Subcutaneous abdominal adipose tissue (tissue), 5 donors: ENCODE measurements at regions not wholly inside any gene's neighbourhood (a gene's known extent, or its start where the extent isn't known, plus 50 kb on each side); places are given as distances from the start of the nearest gene placed in this dataset.

ENCODE experiments used
- H3K27ac ChIP-seq: one replicate; pipeline ENCODE4 v1.7.0; 2013; ENCODE audit warnings: low read depth, mild to moderate bottlenecking, inconsistent platforms, low read length, moderate library complexity
- H3K27me3 ChIP-seq, 5 donors: one replicate each; pipeline ENCODE4 v1.7.0; 2013; ENCODE audit warnings: low read length in 5 of 5, inconsistent platforms in 1 of 5; ENCODE audit not compliant: control insufficient read depth in 5 of 5, insufficient read depth in 4 of 5
- H3K36me3 ChIP-seq, 5 donors: one replicate each; pipeline ENCODE4 v1.7.0; 2013; ENCODE audit warnings: low read length in 5 of 5; ENCODE audit not compliant: control insufficient read depth in 5 of 5, insufficient read depth in 5 of 5
- H3K4me1 ChIP-seq, 5 donors: one replicate each; pipeline ENCODE4 v1.7.0; 2013; ENCODE audit warnings: low read length in 5 of 5, mild to moderate bottlenecking in 3 of 5, moderate library complexity in 1 of 5; ENCODE audit not compliant: control insufficient read depth in 5 of 5, insufficient read depth in 5 of 5
- H3K4me3 ChIP-seq, 5 donors: one replicate each; pipeline ENCODE4 v1.7.0; 2013; ENCODE audit warnings: low read length in 5 of 5, low read depth in 1 of 5
- H3K9ac ChIP-seq, 5 donors: one replicate each; pipeline ENCODE4 v1.7.0; 2013; ENCODE audit warnings: low read length in 5 of 5, mild to moderate bottlenecking in 4 of 5, moderate library complexity in 3 of 5
- H3K9me3 ChIP-seq, 5 donors: one replicate each; pipeline ENCODE4 v1.7.0; 2013; ENCODE audit warnings: low read length in 5 of 5; ENCODE audit not compliant: control insufficient read depth in 5 of 5
- donor health status: healthy.
- donor health status: healthy.
- donor health status: healthy.
- donor health status: healthy.
- donor health status: healthy.

DNA sequence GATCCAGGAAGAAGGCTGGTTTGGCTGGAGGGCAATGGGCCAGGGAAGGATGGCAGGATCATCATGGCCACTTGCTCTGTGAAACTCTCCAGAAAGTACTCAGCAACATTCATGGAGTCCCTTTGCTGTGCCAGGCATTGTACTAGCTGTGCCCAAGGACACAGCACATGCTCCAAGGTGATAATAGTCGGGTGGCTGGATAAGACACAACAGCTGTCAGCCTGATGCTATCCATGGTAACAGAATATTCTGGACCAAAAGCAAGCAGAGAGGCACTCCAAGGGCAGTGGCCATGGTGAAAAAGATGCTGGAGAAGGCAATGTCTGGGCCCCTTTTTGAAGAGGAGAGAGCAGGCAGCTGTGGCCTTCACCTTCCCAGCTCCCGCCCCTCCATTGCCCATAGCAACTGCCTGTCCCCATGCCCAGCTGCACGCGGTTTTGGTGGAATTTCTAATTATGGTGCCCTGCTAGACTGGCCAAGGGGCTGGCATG is 113.8 kb upstream of the CPEB4 start:
- Histone ChIP-seq H3K9me3 (no peaks in the 10 kb centered on the region), H3K4me1 (peaks cover 0 to 31% (median 26%) of the 10 kb centered on the region in 5 donors), H3K27ac (no peak overlapping the region)

DNA sequence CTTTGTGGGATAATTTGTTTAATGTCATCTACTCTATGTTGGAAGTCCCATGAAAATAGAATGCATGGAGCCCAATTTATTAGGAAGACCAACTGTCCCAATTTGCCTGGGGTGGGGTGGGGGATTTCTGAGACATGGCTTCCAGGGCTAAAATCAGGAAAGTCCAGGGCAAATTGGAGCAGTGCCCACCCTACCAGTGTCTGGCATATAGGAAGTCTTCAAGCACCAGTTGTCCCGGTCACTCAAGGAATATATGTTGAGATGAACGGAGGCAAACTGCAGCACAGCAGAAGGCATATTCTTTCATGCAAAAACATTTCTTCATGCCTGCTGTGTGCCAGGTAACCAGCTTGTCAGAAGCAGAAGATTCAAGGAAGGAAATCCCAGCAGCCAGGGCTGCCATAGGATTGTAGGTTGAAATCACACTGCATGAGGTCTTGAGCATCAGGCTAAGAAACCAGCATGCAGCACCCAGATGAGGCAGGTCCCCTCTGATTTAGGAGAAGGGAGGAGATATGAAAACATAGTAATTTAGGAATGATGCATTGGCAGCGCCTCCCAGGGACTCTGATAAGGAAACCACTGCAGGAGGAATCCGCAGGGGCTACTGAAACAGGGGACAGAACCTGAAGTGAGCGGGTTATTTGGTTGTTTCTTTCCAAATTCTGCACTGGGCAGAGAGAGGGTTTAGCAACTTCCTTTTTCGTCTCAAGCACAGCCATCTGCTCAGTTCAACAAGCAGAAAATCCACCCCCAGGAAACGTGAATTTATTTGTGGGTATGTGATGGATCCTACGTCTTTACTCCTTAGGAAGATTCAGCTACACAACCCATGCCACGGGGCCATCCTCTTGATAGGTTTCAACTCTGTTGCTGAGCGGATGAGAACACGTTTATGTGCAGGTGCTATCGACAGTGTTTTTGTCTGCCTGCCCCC is 112.6 kb upstream of the CPEB4 start:
- Histone ChIP-seq H3K27me3 (no peaks in the 10 kb centered on the region), H3K27ac (no peak overlapping the region), H3K4me3 (no peak overlapping the region), H3K9ac (no peak overlapping the region), H3K4me1 (peaks cover 0 to 31% (median 26%) of the 10 kb centered on the region in 5 donors), H3K36me3 (no peaks in the 10 kb centered on the region), H3K9me3 (no peaks in the 10 kb centered on the region)

More for the DNA sequence above, 113.8 kb upstream of the CPEB4 start:
- Histone ChIP-seq H3K9ac (no peak overlapping the region), H3K36me3 (no peaks in the 10 kb centered on the region), H3K4me3 (no peak overlapping the region), H3K27me3 (no peaks in the 10 kb centered on the region)

DNA sequence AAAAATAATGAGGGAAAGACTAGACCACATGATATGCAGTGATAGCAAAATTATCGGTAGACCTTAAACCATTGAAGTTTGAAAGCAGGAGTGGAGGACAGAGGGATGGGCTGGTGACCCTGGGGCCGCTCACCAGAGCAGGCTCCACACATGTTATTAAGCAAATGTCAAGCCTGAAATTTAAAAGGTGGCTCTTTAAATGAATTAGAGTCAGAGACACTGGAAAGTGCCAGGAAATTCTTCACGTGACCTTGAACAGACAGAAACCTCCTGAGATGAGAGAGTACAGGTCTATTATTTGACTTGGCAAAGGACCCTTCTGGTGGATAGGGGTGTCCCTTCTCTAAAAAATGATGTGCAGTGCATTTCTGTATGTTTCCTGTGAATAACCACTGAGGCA is 111.0 kb upstream of the CPEB4 start:
- no peaks in the 10 kb centered on the region for H3K9me3 ChIP-seq
- no peaks in the 10 kb centered on the region for H3K27me3 ChIP-seq
- no peaks in the 10 kb centered on the region for H3K36me3 ChIP-seq
- H3K4me1 ChIP-seq = peaks cover 0 to 21% (median 18%) of the 10 kb centered on the region in 5 donors
- no peak overlapping the region for H3K4me3 ChIP-seq
- no peak overlapping the region for H3K27ac ChIP-seq
- H3K9ac ChIP-seq = no peak overlapping the region

DNA sequence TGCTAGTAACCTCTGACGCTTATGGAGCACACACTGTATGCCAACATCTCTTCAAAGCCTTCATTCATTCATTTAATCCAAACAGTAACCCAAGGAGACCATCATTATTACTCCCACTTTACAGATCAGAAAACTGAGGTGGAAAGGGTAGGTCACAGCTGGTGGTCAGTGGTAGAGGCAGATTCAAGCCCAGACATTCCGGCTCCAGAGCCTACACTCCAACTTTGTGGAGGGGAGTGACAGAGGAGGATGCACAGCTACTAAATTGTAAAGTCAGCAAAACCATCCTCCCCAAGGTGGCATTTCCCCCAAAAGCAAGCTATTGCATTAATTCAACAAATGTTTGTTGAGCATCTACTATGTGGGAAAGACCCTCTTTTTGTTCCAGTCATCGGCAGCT is 110.5 kb upstream of the CPEB4 start:
- Histone ChIP-seq H3K9me3 (no peaks in the 10 kb centered on the region), H3K9ac (no peak overlapping the region), H3K27ac (no peak overlapping the region), H3K27me3 (no peaks in the 10 kb centered on the region), H3K4me1 (peaks cover 0 to 20% (median 18%) of the 10 kb centered on the region in 5 donors), H3K4me3 (no peak overlapping the region), H3K36me3 (no peaks in the 10 kb centered on the region)

DNA sequence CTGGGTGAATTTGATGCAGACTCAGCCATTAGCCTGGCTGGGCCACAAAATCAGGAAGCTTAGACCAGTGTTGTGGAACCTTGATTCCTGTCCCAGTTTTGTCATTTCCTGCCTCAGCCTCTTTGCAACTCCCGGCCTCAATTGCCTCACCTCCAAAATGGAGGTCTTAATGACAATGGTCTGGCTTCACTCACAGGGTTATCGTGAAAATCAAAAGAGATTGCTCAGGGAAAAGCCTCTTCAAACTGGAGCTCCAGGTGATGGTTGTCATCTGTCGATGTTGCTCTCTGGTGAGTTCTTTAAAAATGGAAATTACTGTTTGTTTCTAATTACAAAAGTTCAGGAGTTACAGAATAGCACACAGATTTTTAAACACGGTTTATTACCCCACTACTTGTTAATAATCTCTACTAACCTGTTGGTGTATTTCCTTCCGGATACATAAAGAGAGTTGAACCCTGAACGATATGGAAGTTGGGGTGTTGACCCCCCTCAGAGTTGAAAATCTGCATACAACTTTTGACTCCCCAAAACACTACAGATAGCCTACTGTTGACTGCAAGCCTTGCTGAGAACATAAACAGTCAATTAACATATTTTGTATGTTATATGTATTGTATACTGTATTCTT is 109.9 kb upstream of the CPEB4 start:
- no peaks in the 10 kb centered on the region for H3K9me3 ChIP-seq
- H3K27me3 ChIP-seq = no peaks in the 10 kb centered on the region
- no peaks in the 10 kb centered on the region for H3K36me3 ChIP-seq
- no peak overlapping the region for H3K27ac ChIP-seq
- no peak overlapping the region for H3K4me3 ChIP-seq
- peaks cover 0 to 21% (median 18%) of the 10 kb centered on the region in 5 donors for H3K4me1 ChIP-seq
- no peak overlapping the region for H3K9ac ChIP-seq

DNA sequence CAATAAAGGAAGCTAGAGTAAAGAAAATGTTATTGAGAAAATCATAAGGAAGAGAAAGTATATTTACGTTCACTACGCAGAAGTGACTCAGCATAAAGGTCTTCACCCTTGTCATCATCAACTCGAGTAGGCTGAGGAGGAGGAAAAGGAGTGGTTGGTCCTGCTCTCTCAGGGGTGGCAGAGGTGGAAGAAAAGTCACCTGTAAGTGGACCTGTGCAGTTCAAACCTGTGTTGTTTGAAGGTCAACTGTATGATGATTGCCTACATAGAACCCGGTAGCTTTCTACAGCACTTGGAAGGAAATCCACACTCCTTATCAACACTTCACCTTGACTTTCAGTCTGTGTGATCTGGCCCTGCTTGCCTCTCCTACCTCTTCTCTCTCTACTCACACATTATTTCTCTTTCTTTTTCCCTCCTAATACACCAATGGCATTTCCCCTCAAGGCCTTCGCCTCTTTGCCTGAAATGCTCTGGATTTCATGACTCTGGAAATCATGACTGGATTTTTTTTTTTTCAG is 109.3 kb upstream of the CPEB4 start:
- Histone ChIP-seq H3K27ac (no peak overlapping the region), H3K4me3 (no peak overlapping the region), H3K36me3 (no peaks in the 10 kb centered on the region), H3K9ac (no peak overlapping the region), H3K4me1 (peaks cover 0 to 24% (median 18%) of the 10 kb centered on the region in 5 donors), H3K27me3 (no peaks in the 10 kb centered on the region), H3K9me3 (no peaks in the 10 kb centered on the region)

DNA sequence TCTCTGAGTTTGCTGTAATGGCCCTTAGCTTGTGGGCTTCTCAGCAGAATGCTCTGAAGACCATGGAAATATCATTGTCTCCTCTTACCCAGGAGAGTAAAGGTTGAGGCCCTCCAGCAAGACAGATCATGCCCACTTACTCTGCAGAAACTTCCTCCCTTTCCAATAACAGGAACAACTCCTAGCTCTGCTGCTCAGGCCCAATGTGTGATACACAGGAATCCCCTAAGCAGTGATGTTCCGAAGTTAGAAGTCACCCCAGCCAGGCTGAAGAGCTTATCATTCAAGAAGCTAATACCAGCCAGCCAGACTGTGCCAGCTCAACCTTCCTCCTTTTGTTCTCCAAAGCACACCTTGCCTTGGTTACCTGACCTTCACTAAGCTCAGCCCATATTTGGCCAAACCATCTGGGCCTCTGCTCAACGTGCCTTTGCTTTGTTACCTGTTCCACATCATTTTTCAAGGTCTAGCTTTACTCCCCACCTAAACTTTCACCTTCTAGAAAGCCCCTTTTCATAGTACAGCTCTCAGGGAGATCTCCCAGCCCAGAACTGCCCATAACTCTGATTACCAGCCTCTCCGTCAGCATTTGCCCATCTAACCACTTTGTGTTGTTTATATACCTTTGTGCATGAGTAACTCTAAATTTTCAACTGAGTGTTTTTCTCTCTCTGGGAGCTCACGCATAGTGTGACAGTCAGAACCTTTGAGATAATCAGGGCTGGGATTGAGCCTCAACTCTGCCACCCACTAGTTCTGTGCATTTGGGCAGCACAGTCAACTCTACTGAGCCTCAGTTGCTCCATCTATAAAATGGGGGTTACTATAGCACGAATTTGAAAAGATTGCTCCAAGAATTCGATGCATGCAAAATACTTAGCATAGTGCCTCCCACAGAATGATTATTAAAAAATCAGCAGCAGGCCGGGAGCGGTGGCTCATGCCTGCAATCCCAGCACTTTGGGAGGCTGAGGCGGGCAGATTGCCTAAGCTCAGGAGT is 107.6 kb upstream of the CPEB4 start:
- H3K27ac ChIP-seq = no peak overlapping the region
- H3K36me3 ChIP-seq = no peaks in the 10 kb centered on the region
- peaks cover 0 to 22% (median 15%) of the 10 kb centered on the region in 5 donors for H3K4me1 ChIP-seq

DNA sequence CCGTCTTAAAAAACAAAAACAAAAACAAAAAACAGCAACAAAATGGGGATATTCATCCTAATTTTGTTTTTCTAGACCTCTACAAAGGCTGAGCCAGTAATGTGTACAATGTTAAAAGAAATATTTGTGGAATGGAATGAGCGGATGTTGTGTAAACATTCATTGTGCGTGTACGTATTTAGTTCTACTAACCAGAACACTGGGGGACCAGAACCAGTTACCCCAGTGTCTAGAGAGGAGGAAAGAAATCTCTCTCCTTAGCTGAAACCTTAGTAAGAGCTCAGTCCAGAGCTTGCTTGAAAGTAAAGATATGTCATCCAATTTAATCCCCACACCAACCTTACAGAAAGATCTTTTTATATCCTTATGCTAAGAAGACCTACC is 106.7 kb upstream of the CPEB4 start:
- H3K27ac ChIP-seq = peak overlapping the region; percentile 42
- H3K36me3 ChIP-seq = no peaks in the 10 kb centered on the region
- no peak overlapping the region for H3K9ac ChIP-seq
- H3K9me3 ChIP-seq = no peaks in the 10 kb centered on the region
- H3K4me3 ChIP-seq = no peak overlapping the region
- peaks cover 0 to 22% (median 18%) of the 10 kb centered on the region in 5 donors for H3K4me1 ChIP-seq
- no peaks in the 10 kb centered on the region for H3K27me3 ChIP-seq

More for the DNA sequence above, 107.6 kb upstream of the CPEB4 start:
- Histone ChIP-seq H3K27me3 (no peaks in the 10 kb centered on the region), H3K4me3 (no peak overlapping the region), H3K9ac (no peak overlapping the region), H3K9me3 (no peaks in the 10 kb centered on the region)

DNA sequence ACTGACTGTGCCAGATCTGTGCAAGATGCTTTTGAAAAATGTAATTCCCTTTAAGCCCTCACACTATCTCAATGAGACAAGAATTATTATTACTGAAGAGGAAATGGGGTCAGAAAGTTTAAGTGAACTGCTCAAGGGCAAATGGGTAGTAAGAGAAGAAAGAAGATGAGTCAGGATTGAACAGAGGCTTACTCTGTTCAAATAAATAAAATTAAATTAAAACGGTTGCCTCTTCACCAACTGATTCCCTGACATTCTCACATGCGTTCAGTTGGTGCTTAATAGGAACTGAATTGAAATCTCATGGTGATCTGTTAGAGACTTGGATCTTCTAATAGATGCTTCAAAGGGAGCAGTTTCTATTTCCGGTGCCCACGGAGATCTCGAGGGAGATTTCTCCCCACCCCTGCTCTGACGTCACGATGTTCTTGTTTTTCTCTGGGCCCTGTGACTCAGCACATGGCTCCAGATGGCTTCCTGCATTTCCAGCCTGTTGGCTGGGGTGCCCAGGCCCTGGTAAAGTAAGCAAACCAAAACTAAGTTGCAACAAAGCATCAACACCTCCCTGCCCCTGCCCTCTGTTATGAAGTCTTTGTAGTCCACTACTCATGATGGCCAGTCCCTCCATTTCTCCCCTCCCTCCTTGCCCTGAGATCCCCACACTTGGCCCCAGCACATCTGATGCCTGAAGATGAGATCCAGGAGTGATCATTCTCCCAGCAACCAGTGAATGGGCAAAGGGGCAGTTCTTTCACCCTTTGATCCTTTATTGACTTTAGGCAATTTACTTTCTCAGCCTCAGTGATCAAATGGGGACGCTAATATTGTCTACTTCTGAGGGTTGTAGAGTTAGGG is 106.1 kb upstream of the CPEB4 start:
- Histone ChIP-seq H3K36me3 (no peaks in the 10 kb centered on the region), H3K27me3 (no peaks in the 10 kb centered on the region), H3K9me3 (no peaks in the 10 kb centered on the region), H3K4me1 (peaks cover 0 to 23% (median 21%) of the 10 kb centered on the region in 5 donors), H3K9ac (peak overlapping the region in 1 of 5 donors; percentile 25), H3K27ac (peak overlapping the region; percentile 42), H3K4me3 (no peak overlapping the region)
